Tibial artery (tissue), 4 donors: ENCODE measurements at regions not wholly inside any gene's neighbourhood (a gene's known extent, or its start where the extent isn't known, plus 50 kb on each side); places are given as distances from the start of the nearest gene placed in this dataset.

Experiments used
- DNase-seq, 2 donors: peaks; one replicate each; pipeline ENCODE4 v3.0.0-alpha.2; 2019
- H3K27ac ChIP-seq, 2 donors: fragments of 200-600 bp; sonication (generic) in 1 of 2; 1 replicate in 1 of 2; 2 replicates in 1 of 2; pipeline ENCODE4 v1.5.1; 2018 to 2019; ENCODE audit warnings: mild to moderate bottlenecking in 1 of 2
- H3K27me3 ChIP-seq, 2 donors: fragments of 200-600 bp; sonication (generic) in 1 of 2; one replicate each; pipeline versions ENCODE4 v1.5.1 to v1.6.0; 2016 to 2019
- H3K36me3 ChIP-seq, 3 donors: fragments of 200-600 bp; sonication (generic) in 2 of 3; one replicate each; pipeline ENCODE4 v1.5.1; 2016 to 2019; ENCODE audit warnings: mild to moderate bottlenecking in 2 of 3
- H3K4me1 ChIP-seq, 4 donors: fragments of 200-600 bp; sonication (generic) in 2 of 4; 1 replicate in 3 of 4; 2 replicates in 1 of 4; pipeline ENCODE4 v1.5.1; 2016 to 2019
- H3K4me3 ChIP-seq, 2 donors: fragments of 200-600 bp; sonication (generic) in 1 of 2; 1 replicate in 1 of 2; 2 replicates in 1 of 2; pipeline ENCODE4 v1.5.1; 2018 to 2019; ENCODE audit warnings: mild to moderate bottlenecking in 2 of 2
- H3K9me3 ChIP-seq, 3 donors: fragments of 200-600 bp; sonication (generic) in 1 of 3; one replicate each; pipeline ENCODE4 v1.5.1; 2016 to 2019
- intact Hi-C: fragments of 100-400 bp; cut with DNase I; formaldehyde crosslinking; loops from one replicate; pipeline ENCODE4 v1.15.0; 2023; ENCODE audit warnings: low total_unique reads
- TF ChIP-seq, protein P1 (sequence below), 2 experiments: fragments of 200-600 bp in 1 of 2; fragments of 450-650 bp in 1 of 2; IDR thresholded peaks; one replicate each; pipeline ENCODE4 v1.5.1; 2017 to 2019; ENCODE audit warnings: antibody characterized with exemption in 2 of 2, mild to moderate bottlenecking in 1 of 2, moderate library complexity in 1 of 2

- no peaks in the 10 kb centered on the region for H3K9me3 ChIP-seq
- H3K36me3 ChIP-seq: no peaks in the 10 kb centered on the region
- H3K4me1 ChIP-seq: no peaks in the 10 kb centered on the region
- TF ChIP-seq, protein P1, sequence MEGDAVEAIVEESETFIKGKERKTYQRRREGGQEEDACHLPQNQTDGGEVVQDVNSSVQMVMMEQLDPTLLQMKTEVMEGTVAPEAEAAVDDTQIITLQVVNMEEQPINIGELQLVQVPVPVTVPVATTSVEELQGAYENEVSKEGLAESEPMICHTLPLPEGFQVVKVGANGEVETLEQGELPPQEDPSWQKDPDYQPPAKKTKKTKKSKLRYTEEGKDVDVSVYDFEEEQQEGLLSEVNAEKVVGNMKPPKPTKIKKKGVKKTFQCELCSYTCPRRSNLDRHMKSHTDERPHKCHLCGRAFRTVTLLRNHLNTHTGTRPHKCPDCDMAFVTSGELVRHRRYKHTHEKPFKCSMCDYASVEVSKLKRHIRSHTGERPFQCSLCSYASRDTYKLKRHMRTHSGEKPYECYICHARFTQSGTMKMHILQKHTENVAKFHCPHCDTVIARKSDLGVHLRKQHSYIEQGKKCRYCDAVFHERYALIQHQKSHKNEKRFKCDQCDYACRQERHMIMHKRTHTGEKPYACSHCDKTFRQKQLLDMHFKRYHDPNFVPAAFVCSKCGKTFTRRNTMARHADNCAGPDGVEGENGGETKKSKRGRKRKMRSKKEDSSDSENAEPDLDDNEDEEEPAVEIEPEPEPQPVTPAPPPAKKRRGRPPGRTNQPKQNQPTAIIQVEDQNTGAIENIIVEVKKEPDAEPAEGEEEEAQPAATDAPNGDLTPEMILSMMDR (IDR thresholded peaks at IDR 0.05): no peak
- intact Hi-C loops: no loop called here
- no peak overlapping the region for H3K27ac ChIP-seq
- no peak overlapping the region for H3K4me3 ChIP-seq
- no peak for DNase-seq
- H3K27me3 ChIP-seq: peaks cover 0 to 4% of the 10 kb centered on the region in 2 donors
Measured at GRCh38 chr7:153939654-153940053, 112.5 kb upstream of the DPP6 start.

DNA sequence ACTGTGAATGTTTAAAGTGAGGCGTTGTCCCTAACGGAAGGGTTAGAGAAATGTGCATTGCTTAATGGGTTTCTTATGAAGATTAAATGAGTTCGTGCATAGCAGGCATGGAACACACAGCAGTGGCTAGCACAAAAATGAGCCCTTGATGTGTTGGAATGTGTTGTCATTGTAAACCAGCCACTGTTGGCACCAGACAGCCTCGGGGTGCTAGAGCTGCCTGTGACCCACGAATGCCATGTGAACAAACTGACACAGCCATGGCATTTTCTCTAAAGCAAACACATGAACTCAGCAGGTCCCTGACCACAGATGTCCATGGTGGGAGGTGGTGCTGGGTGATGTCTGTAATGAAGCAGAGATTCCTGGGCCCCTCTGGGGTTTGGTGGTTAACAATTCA is 111.1 kb upstream of the DPP6 start:
- no peaks in the 10 kb centered on the region for H3K27me3 ChIP-seq
- H3K4me1 ChIP-seq: no peaks in the 10 kb centered on the region
- no peak overlapping the region for H3K4me3 ChIP-seq
- H3K27ac ChIP-seq: no peak overlapping the region
- H3K9me3 ChIP-seq: no peaks in the 10 kb centered on the region
- no peak for DNase-seq
- TF ChIP-seq, protein P1 (IDR thresholded peaks at IDR 0.05): no peak
- no peaks in the 10 kb centered on the region for H3K36me3 ChIP-seq
- intact Hi-C loops: no loop called here

DNA sequence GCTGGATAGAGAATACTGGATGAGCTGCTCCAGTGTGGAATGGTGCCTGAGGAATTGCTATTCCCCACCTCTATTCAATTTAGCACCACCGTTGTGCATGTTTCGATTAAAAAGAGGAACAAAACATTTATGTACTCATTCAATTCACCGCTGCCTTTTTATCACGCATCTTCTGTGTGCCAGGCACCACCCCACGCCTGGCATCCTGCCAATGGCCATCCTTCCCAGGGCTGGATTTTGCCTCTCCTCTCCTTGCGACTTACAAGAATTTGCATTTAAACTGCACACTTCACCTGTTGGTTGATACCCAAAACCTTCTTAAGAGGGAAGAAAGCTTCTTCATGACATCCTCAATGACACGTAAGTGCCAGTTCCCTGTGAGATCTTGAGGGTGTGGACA is 110.2 kb upstream of the DPP6 start:
- Histone ChIP-seq H3K27ac (no peak overlapping the region), H3K9me3 (no peaks in the 10 kb centered on the region), H3K4me1 (no peaks in the 10 kb centered on the region), H3K27me3 (no peaks in the 10 kb centered on the region), H3K4me3 (no peak overlapping the region), H3K36me3 (no peaks in the 10 kb centered on the region)
- DNase-seq: no peak
- TF ChIP-seq, protein P1 (IDR thresholded peaks at IDR 0.05): no peak
- intact Hi-C loops: no loop called here

DNA sequence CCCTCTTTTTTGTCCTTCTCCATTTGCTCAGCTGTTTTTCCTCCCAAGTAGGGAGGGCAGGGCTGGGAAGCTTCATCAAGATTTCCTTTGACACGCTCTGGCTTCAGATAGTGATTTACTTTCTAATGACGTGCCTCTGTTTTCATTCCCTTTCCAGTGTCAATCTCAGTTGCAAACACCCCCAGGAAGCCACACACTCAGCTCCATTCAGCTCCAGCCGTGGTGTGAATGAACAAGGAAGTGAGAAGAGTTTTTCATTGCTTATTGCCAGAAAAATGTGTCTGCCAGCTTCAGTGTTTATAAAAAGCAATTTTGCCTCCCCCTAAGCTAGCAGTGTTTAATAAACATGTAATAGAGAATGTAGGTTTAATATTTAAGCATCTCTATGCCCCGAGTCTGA is 108.7 kb upstream of the DPP6 start:
- DNase-seq: no peak

GRCh38 chr7:153943861-153944260 is 108.3 kb upstream of the DPP6 start:
- no peak overlapping the region for H3K4me3 ChIP-seq
- DNase-seq: no peak
- intact Hi-C loops: no loop called here

More for the DNA sequence above, 108.7 kb upstream of the DPP6 start:
- H3K36me3 ChIP-seq: no peaks in the 10 kb centered on the region
- H3K4me3 ChIP-seq: no peak overlapping the region
- no peaks in the 10 kb centered on the region for H3K4me1 ChIP-seq
- intact Hi-C loops: no loop called here
- H3K9me3 ChIP-seq: no peaks in the 10 kb centered on the region
- TF ChIP-seq, protein P1 (IDR thresholded peaks at IDR 0.05): no peak
- no peaks in the 10 kb centered on the region for H3K27me3 ChIP-seq
- H3K27ac ChIP-seq: no peak overlapping the region

More at GRCh38 chr7:153943861-153944260, 108.3 kb upstream of the DPP6 start:
- TF ChIP-seq, protein P1 (IDR thresholded peaks at IDR 0.05): no peak
- no peak overlapping the region for H3K27ac ChIP-seq
- no peaks in the 10 kb centered on the region for H3K27me3 ChIP-seq
- H3K36me3 ChIP-seq: no peaks in the 10 kb centered on the region
- H3K9me3 ChIP-seq: no peaks in the 10 kb centered on the region
- no peaks in the 10 kb centered on the region for H3K4me1 ChIP-seq
